Activated CD8-positive, alpha-beta T cell treated with anti-CD3 and anti-CD28 coated beads for 36 hours (primary cell): ENCODE measurements at regions not wholly inside any gene's neighbourhood (a gene's known extent, or its start where the extent isn't known, plus 50 kb on each side); places are given as distances from the start of the nearest gene placed in this dataset.

Source experiments
- ATAC-seq: fragments of 200-7000 bp; cut with Tn5 transposase; one replicate; pipeline ENCODE4 v1.10.0; 2021; ENCODE audit warnings: mild to moderate bottlenecking, moderate library complexity
- CTCF ChIA-PET: fragments of 350-600 bp; sonication (Branson Sonifier 250); formaldehyde crosslinking; loops from one replicate; lab custom pipeline; 2021; ENCODE audit warnings: antibody characterized with exemption; lab: Charles Lee
- POLR2A ChIA-PET: fragments of 350-600 bp; sonication (Branson Sonifier 250); formaldehyde crosslinking; loops from one replicate; lab custom pipeline; 2021; ENCODE audit warnings: antibody characterized with exemption; lab: Charles Lee
- DNase-seq: peaks from one replicate; pipeline ENCODE4 v3.0.0-alpha.2; 2020
- H3K27ac Mint-ChIP-seq: one replicate; pipeline ENCODE4 v1.8.0; 2021; ENCODE audit warnings: mild to moderate bottlenecking, mixed read lengths
- H3K27me3 Mint-ChIP-seq: one replicate; pipeline ENCODE4 v1.8.0; 2021; ENCODE audit warnings: mixed read lengths
- H3K36me3 Mint-ChIP-seq: one replicate; pipeline ENCODE4 v1.8.0; 2021; ENCODE audit warnings: low read depth, mixed read lengths
- H3K4me1 Mint-ChIP-seq: one replicate; pipeline ENCODE4 v1.8.0; 2021; ENCODE audit warnings: low read depth, mixed read lengths
- H3K4me3 Mint-ChIP-seq: one replicate; pipeline ENCODE4 v1.8.0; 2021; ENCODE audit warnings: mild to moderate bottlenecking, moderate library complexity, mixed read lengths
- H3K9me3 Mint-ChIP-seq: one replicate; pipeline ENCODE4 v1.8.0; 2021; ENCODE audit warnings: mixed read lengths
- intact Hi-C: fragments of 100-400 bp; cut with micrococcal nuclease; formaldehyde crosslinking; loops from one replicate; pipeline ENCODE4 v1.10.0; 2022
- TF ChIP-seq, protein P1 (sequence below): fragments of 200-600 bp; IDR thresholded peaks from one replicate; pipeline ENCODE4 v1.8.0; 2022; ENCODE audit warnings: antibody characterized with exemption, mild to moderate bottlenecking

DNA sequence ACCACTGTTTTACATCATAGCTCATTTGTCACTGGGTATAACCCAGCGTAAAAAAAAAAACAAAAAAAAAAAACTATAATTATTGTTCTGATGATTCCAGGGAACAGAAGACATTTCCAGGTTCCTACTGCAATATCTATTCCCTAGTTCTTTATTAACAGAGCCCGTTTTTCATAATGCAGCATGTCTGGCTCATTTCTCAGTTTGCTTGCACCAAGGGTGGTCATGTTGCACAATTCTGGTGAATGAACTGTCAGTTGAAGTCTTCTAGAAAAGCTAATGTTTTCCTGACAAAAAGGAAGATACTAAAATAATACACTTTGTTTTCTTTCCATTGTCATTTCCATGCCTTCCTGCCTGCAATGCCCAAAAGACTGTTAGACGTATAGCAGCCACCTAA, 180.1 kb downstream of the RDH14 start:
- no peak overlapping the region for H3K4me3 Mint-ChIP-seq
- H3K4me1 Mint-ChIP-seq, result no peaks in the 10 kb centered on the region
- ChIA-PET POLR2A (no interaction called here), CTCF (interaction anchor here (1.0 to 1.8 kb wide), 2 partner anchors 9 to 49 kb away, joined by 3 to 6 read pairs; no protein-coding TSS in a partner anchor)
- no peak overlapping the region for H3K27ac Mint-ChIP-seq
- no peaks in the 10 kb centered on the region for H3K36me3 Mint-ChIP-seq
- no peaks in the 10 kb centered on the region for H3K9me3 Mint-ChIP-seq
- H3K27me3 Mint-ChIP-seq, result peaks cover 10% of the 10 kb centered on the region
- no peak for ATAC-seq
- TF ChIP-seq, protein P1, sequence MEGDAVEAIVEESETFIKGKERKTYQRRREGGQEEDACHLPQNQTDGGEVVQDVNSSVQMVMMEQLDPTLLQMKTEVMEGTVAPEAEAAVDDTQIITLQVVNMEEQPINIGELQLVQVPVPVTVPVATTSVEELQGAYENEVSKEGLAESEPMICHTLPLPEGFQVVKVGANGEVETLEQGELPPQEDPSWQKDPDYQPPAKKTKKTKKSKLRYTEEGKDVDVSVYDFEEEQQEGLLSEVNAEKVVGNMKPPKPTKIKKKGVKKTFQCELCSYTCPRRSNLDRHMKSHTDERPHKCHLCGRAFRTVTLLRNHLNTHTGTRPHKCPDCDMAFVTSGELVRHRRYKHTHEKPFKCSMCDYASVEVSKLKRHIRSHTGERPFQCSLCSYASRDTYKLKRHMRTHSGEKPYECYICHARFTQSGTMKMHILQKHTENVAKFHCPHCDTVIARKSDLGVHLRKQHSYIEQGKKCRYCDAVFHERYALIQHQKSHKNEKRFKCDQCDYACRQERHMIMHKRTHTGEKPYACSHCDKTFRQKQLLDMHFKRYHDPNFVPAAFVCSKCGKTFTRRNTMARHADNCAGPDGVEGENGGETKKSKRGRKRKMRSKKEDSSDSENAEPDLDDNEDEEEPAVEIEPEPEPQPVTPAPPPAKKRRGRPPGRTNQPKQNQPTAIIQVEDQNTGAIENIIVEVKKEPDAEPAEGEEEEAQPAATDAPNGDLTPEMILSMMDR, result no peak
- intact Hi-C loops, result no loop called here
- no peak for DNase-seq

DNA sequence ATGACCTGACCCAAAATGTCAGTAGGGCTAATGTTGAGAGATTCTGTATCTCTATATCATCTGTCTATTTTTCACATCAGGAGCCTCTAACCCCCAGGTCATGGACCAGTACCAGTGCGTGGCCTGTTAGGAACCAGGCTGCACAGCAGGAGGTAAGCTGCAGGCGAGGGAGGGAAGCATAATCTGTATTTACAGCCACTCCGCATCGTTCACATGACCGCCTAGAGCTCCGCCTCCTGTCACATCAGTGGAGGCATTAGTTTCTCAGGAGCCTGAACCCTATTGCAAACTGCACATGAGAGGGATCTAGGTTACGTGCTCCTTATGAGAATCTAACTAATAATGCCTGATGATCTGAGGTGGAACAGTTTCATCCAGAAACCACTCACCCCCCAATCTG, 180.6 kb downstream of the RDH14 start:
- H3K4me3 Mint-ChIP-seq, result no peak overlapping the region
- H3K9me3 Mint-ChIP-seq, result no peaks in the 10 kb centered on the region
- H3K4me1 Mint-ChIP-seq, result no peaks in the 10 kb centered on the region
- TF ChIP-seq, protein P1, result no peak
- DNase-seq (no peak), ATAC-seq (no peak)
- no peak overlapping the region for H3K27ac Mint-ChIP-seq
- POLR2A ChIA-PET, result no interaction called here
- H3K27me3 Mint-ChIP-seq, result peaks cover 10% of the 10 kb centered on the region
- intact Hi-C loops, result loop anchor here (10.0 kb wide), 1 partner anchor 525 kb away; no protein-coding TSS in a partner anchor
- CTCF ChIA-PET, result interaction anchor here (1.0 to 1.8 kb wide), 4 partner anchors 9 to 230 kb away, joined by 3 to 6 read pairs (median 4); no protein-coding TSS in a partner anchor
- H3K36me3 Mint-ChIP-seq, result no peaks in the 10 kb centered on the region

DNA sequence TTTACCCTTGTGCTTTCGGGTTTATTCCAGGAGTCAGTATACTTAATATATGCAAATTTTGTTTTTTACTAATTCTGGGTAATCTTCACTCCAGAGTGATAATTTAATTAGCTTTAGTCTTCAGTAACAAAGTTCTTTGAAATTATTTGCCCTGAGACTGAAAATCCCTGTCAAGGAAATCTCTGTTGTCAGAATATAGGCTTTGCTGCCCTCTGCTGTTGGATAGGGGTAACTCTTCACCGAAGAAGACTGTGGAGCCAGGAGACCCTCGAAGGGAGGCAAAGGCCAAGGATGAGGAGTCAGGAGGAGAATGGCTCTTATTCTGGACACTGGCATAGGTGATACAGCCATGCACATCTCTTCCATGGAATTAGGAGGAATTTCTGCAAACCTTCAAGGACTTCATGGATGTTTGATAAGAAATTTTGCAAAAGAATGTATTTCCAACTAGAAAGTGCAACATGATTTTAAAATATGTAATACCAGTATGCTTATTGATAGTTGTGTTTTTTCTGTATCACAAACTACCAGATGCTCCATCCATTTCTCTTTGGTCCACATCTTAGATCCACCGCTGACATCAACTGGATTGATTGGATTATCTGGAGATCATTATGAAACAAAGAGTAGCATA, 182.3 kb downstream of the RDH14 start:
- intact Hi-C loops, result loop anchor here (10.0 kb wide), 1 partner anchor 523 kb away; no protein-coding TSS in a partner anchor
- ChIA-PET POLR2A (no interaction called here), CTCF (interaction anchor here (0.7 to 2.0 kb wide), 8 partner anchors 9 to 722 kb away, joined by 3 to 9 read pairs (median 4); no protein-coding TSS in a partner anchor)
- H3K4me3 Mint-ChIP-seq, result no peak overlapping the region
- no peaks in the 10 kb centered on the region for H3K9me3 Mint-ChIP-seq
- TF ChIP-seq, protein P1, result peak; percentile 82
- no peaks in the 10 kb centered on the region for H3K4me1 Mint-ChIP-seq
- H3K36me3 Mint-ChIP-seq, result no peaks in the 10 kb centered on the region
- DNase-seq (peak; percentile 38), ATAC-seq (peak; percentile 47)
- H3K27me3 Mint-ChIP-seq, result peaks cover 12% of the 10 kb centered on the region
- no peak overlapping the region for H3K27ac Mint-ChIP-seq

DNA sequence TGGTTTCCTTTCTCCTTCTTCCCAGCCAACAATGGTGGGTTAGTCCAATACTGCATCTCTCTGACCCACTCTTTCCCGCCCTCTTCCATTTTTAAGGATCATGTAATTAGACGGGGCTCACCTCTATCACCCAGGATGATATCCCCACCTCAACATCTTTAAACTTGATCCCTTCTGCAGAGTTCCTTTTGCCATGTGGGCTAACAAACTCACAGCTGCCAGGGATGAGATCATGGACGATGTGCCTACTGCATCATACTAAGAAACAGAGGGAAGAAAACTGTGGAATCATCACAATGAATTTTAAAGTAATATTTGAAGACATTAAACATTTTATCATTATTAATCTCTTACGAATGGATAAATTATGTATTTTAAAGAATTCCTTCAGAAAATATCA, 183.5 kb downstream of the RDH14 start:
- H3K36me3 Mint-ChIP-seq, result no peaks in the 10 kb centered on the region
- TF ChIP-seq, protein P1, result no peak
- H3K27ac Mint-ChIP-seq, result no peak overlapping the region
- H3K9me3 Mint-ChIP-seq, result no peaks in the 10 kb centered on the region
- no peak overlapping the region for H3K4me3 Mint-ChIP-seq
- ATAC-seq, result no peak
- H3K27me3 Mint-ChIP-seq, result peaks cover 12% of the 10 kb centered on the region
- H3K4me1 Mint-ChIP-seq, result no peaks in the 10 kb centered on the region
- DNase-seq, result no peak
- ChIA-PET POLR2A (no interaction called here), CTCF (interaction anchor here (0.7 to 1.6 kb wide), 5 partner anchors 12 to 657 kb away, joined by 3 to 6 read pairs (median 3); no protein-coding TSS in a partner anchor)
- intact Hi-C loops, result loop anchor here (10.0 kb wide), 1 partner anchor 522 kb away; no protein-coding TSS in a partner anchor

DNA sequence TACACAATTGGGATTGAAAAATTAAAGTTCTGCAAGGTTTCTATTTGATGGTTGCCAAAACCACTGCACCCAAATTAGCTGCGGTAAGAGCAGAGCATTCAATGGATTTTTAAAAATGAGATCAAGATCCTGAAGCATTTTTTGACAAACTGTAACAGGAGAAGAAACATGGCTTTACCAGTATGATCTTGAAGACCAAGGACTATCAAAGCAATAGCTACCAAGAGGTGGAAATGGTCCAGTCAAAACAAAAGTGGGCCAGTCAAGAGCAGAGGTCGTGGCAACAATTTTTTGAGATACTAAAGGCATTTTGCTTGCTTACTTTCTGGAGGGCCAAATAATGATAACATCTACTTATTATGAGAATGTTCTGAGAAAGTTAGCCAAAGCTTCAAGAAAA, 186.8 kb downstream of the RDH14 start:
- no peaks in the 10 kb centered on the region for H3K9me3 Mint-ChIP-seq
- ChIA-PET CTCF (interaction anchor here (2.0 kb wide), 1 partner anchor 13 kb away, joined by 6 read pairs; no protein-coding TSS in a partner anchor), POLR2A (no interaction called here)
- H3K27me3 Mint-ChIP-seq, result peaks cover 11% of the 10 kb centered on the region
- no peak for DNase-seq
- TF ChIP-seq, protein P1, result no peak
- H3K27ac Mint-ChIP-seq, result no peak overlapping the region
- no peaks in the 10 kb centered on the region for H3K36me3 Mint-ChIP-seq
- ATAC-seq, result no peak
- H3K4me3 Mint-ChIP-seq, result no peak overlapping the region
- H3K4me1 Mint-ChIP-seq, result no peaks in the 10 kb centered on the region
- intact Hi-C loops, result loop anchor here (10.0 kb wide), 1 partner anchor 519 kb away; no protein-coding TSS in a partner anchor
